ENCODE measurements at regions not wholly inside any gene's neighbourhood (a gene's known extent, or its start where the extent isn't known, plus 50 kb on each side); places are given as distances from the start of the nearest gene placed in this dataset.

GRCh38 chr5:124839371-124839998, 93.0 kb upstream of the ZNF608 start:
- peaks cover 21% of the 10 kb centered on the region for H3K9me3 Mint-ChIP-seq (ENCODE audit: low read depth)

GRCh38 chr5:124841829-124842712, 95.6 kb upstream of the ZNF608 start:
- TF ChIP-seq, protein P1, sequence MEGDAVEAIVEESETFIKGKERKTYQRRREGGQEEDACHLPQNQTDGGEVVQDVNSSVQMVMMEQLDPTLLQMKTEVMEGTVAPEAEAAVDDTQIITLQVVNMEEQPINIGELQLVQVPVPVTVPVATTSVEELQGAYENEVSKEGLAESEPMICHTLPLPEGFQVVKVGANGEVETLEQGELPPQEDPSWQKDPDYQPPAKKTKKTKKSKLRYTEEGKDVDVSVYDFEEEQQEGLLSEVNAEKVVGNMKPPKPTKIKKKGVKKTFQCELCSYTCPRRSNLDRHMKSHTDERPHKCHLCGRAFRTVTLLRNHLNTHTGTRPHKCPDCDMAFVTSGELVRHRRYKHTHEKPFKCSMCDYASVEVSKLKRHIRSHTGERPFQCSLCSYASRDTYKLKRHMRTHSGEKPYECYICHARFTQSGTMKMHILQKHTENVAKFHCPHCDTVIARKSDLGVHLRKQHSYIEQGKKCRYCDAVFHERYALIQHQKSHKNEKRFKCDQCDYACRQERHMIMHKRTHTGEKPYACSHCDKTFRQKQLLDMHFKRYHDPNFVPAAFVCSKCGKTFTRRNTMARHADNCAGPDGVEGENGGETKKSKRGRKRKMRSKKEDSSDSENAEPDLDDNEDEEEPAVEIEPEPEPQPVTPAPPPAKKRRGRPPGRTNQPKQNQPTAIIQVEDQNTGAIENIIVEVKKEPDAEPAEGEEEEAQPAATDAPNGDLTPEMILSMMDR (IDR thresholded peaks at IDR 0.05; ENCODE audit: unreplicated experiment), result no peak
- no peak overlapping the region for H3K27ac Mint-ChIP-seq
- no peaks in the 10 kb centered on the region for H3K36me3 Mint-ChIP-seq (ENCODE audit: insufficient read depth)
- peaks cover 4% of the 10 kb centered on the region for H3K4me1 Mint-ChIP-seq (ENCODE audit: low read depth)
- H3K27me3 Mint-ChIP-seq, result no peaks in the 10 kb centered on the region
- DNase-seq (ENCODE audit: low spot score, unreplicated experiment), result no peak
- H3K4me3 Mint-ChIP-seq (ENCODE audit: low read depth), result no peak overlapping the region
- peaks cover 4% of the 10 kb centered on the region for H3K9me3 Mint-ChIP-seq (ENCODE audit: low read depth)

More at GRCh38 chr5:124839371-124839998, 93.0 kb upstream of the ZNF608 start:
- TF ChIP-seq, protein P1 (IDR thresholded peaks at IDR 0.05; ENCODE audit: unreplicated experiment), result no peak
- Mint-ChIP-seq H3K4me3 (ENCODE audit: low read depth) (no peak overlapping the region), H3K4me1 (ENCODE audit: low read depth) (peaks cover 4% of the 10 kb centered on the region), H3K36me3 (ENCODE audit: insufficient read depth) (peaks cover 6% of the 10 kb centered on the region), H3K27me3 (no peaks in the 10 kb centered on the region), H3K27ac (no peak overlapping the region)
- DNase-seq (ENCODE audit: low spot score, unreplicated experiment), result no peak

DNA sequence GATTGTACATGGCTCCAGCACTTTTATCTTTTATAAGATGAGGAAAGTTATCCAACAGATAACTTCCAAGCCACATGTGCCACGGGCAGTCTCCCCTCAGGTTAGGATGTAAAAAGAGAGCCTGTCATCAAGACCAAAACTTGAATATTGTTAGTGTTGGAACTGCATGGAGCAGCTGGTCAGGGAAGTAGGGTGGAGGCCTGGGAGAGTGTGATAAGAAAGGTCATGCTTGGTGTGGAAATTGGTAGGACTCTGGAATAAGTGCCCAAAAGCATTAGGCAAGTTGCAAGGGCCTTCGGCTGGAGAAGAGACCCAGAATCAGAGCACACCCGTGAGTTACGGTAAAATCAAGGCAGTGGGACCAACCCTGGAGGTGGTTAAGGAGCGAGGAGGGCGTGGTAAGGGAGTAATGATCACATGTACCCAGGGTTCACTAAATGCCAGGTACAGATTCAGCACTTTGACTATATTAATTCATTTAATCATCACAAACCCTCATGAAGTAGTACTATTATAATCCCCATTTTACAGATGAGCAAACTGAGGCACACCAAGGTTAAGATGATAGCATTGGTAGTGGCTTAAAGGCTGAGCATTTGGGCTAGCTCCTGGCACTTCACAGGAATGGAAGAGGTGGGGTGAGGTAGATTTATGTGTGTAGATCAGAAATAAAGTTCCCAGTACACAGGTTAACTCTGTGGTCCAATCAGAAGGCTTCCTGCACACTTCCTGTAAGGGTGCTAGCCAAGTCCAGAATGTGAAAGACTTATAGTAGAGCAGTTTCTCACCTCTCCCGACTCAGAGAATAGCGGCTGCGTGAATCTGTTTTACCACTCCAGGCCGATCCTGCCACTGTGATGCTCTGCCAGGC, 96.5 kb upstream of the ZNF608 start:
- no peaks in the 10 kb centered on the region for H3K36me3 Mint-ChIP-seq (ENCODE audit: insufficient read depth)
- no peak overlapping the region for H3K4me3 Mint-ChIP-seq (ENCODE audit: low read depth)
- H3K4me1 Mint-ChIP-seq (ENCODE audit: low read depth), result peaks cover 4% of the 10 kb centered on the region
- H3K27ac Mint-ChIP-seq, result no peak overlapping the region
- TF ChIP-seq, protein P1 (IDR thresholded peaks at IDR 0.05; ENCODE audit: unreplicated experiment), result no peak
- no peaks in the 10 kb centered on the region for H3K27me3 Mint-ChIP-seq
- peaks cover 4% of the 10 kb centered on the region for H3K9me3 Mint-ChIP-seq (ENCODE audit: low read depth)
- DNase-seq (ENCODE audit: low spot score, unreplicated experiment), result no peak

- peaks cover 4% of the 10 kb centered on the region for H3K9me3 Mint-ChIP-seq (ENCODE audit: low read depth)
- H3K4me1 Mint-ChIP-seq (ENCODE audit: low read depth), result peaks cover 4% of the 10 kb centered on the region
- no peaks in the 10 kb centered on the region for H3K36me3 Mint-ChIP-seq (ENCODE audit: insufficient read depth)
- no peak overlapping the region for H3K4me3 Mint-ChIP-seq (ENCODE audit: low read depth)
- H3K27ac Mint-ChIP-seq, result no peak overlapping the region
- TF ChIP-seq, protein P1 (IDR thresholded peaks at IDR 0.05; ENCODE audit: unreplicated experiment), result no peak
- no peaks in the 10 kb centered on the region for H3K27me3 Mint-ChIP-seq
- DNase-seq (ENCODE audit: low spot score, unreplicated experiment), result no peak
Measured at GRCh38 chr5:124843596-124843899, 97.1 kb upstream of the ZNF608 start.

GRCh38 chr5:124844371-124844920, 98.0 kb upstream of the ZNF608 start:
- TF ChIP-seq, protein P1 (IDR thresholded peaks at IDR 0.05; ENCODE audit: unreplicated experiment), result no peak
- Mint-ChIP-seq H3K27me3 (no peaks in the 10 kb centered on the region), H3K4me3 (ENCODE audit: low read depth) (no peak overlapping the region), H3K9me3 (ENCODE audit: low read depth) (peaks cover 4% of the 10 kb centered on the region), H3K36me3 (ENCODE audit: insufficient read depth) (no peaks in the 10 kb centered on the region), H3K4me1 (ENCODE audit: low read depth) (peaks cover 3% of the 10 kb centered on the region), H3K27ac (no peak overlapping the region)
- no peak for DNase-seq (ENCODE audit: low spot score, unreplicated experiment)
